ENCODE measurements at regions not wholly inside any gene's neighbourhood (a gene's known extent, or its start where the extent isn't known, plus 50 kb on each side); places are given as distances from the start of the nearest gene placed in this dataset.
"Not testable (repeated sequence)": the region's sequence is repeated elsewhere in the genome, so short reads cannot be mapped to it uniquely, and the experiment has no call there.

DNA sequence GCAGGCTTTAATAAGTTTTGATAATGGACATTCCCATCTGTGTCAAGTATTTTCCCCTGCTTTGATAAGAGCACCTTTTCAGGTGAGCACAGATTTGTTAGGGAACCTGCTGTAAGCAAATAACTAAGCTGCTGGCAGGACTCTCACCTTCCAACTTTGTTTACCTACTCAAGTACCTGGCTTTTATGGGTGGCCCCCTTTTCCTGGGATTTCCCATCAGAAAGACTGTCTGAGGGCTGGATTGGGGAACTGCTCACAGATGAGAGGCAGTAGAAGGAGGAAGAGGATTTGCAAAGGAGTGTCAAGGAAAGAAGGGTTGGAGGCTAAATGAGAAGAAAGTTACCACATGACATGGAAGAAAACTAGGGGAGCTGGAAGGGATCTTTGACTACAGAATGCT is 210.1 kb upstream of the RIMS1 start:
- Histone ChIP-seq H3K4me3 (ENCODE audit: low read length) (no peak overlapping the region), H3K27ac (ENCODE audit: low read length) (no peak overlapping the region), H3K79me2 (ENCODE audit: low read length) (no peaks in the 10 kb centered on the region), H3K9me2 (replicated peaks; ENCODE audit: insufficient read depth, low read length) (no peaks in the 10 kb centered on the region), H3K4me1 (ENCODE audit: low read length) (no peaks in the 10 kb centered on the region), H3K27me3 (ENCODE audit: low read length) (no peaks in the 10 kb centered on the region), H3K9me3 (ENCODE audit: low read length) (no peaks in the 10 kb centered on the region), H3K36me3 (ENCODE audit: insufficient read depth, low read length) (no peaks in the 10 kb centered on the region), H4K20me1 (ENCODE audit: insufficient read depth, low read depth, low read length) (no peaks in the 10 kb centered on the region), H3K4me2 (ENCODE audit: low read depth, low read length, poor library complexity, severe bottlenecking) (no peak overlapping the region), H2AFZ (ENCODE audit: low read length) (no peak overlapping the region), H3K9ac (ENCODE audit: low read length) (no peak overlapping the region)
- DNase-seq: no peak

DNA sequence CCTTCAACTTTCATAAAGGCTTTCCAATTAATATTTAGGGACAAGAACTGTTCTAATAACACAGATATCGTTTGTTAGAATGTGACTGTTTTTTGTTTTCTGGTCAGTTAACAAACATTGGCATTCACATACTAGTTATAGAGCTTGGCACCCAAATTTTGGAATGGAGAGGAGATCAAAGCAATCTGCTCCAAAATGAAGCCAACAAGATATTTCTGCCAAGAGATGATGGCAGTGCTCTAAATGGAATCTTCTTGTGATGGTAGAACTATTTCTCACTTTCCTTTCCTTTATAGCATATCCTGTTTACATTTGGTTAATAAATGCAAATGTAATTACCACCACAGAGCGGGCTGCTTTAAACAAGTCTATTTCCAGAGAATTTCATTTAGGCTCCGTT is 208.3 kb upstream of the RIMS1 start:
- Histone ChIP-seq H3K9me3 (ENCODE audit: low read length) (no peaks in the 10 kb centered on the region), H2AFZ (ENCODE audit: low read length) (no peak overlapping the region), H3K4me2 (ENCODE audit: low read depth, low read length, poor library complexity, severe bottlenecking) (no peak overlapping the region), H3K4me3 (ENCODE audit: low read length) (no peak overlapping the region), H3K4me1 (ENCODE audit: low read length) (no peaks in the 10 kb centered on the region), H3K79me2 (ENCODE audit: low read length) (no peaks in the 10 kb centered on the region), H4K20me1 (ENCODE audit: insufficient read depth, low read depth, low read length) (no peaks in the 10 kb centered on the region), H3K36me3 (ENCODE audit: insufficient read depth, low read length) (no peaks in the 10 kb centered on the region), H3K27me3 (ENCODE audit: low read length) (no peaks in the 10 kb centered on the region), H3K27ac (ENCODE audit: low read length) (no peak overlapping the region), H3K9ac (ENCODE audit: low read length) (no peak overlapping the region), H3K9me2 (replicated peaks; ENCODE audit: insufficient read depth, low read length) (no peaks in the 10 kb centered on the region)
- DNase-seq: no peak

DNA sequence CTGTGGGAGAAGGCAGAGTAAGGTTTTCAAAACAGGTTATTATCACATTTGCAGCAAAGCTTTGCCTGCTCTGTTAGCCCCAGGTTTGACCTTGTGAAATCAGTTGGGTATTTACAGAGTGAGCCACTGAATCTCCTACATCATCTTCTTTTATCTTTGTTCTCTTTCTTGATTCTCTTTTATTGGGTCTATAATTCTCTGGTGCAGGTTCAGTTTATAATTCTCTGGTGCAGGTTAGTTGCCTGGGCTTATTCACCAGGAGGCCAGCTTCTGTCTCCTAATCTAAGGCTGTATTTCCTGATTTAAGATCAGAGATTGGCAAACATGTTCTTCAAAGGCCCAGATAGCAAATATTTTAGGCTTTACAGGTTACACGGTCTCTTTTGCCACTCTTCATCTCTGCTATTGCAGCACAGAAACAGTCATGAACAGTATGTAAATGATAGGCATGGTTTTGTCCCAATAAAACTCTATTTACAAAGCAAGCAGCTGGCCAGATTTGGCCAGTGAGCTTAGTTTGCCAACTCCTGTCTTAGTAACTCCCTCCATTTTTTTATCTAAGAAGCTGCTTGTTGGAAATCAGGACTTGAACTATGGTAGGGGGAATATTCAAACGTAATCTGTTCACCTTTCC is 205.0 kb upstream of the RIMS1 start:
- H4K20me1 ChIP-seq (ENCODE audit: insufficient read depth, low read depth, low read length): no peaks in the 10 kb centered on the region
- no peak for DNase-seq
- no peak overlapping the region for H3K9ac ChIP-seq (ENCODE audit: low read length)
- no peaks in the 10 kb centered on the region for H3K4me1 ChIP-seq (ENCODE audit: low read length)
- H3K4me3 ChIP-seq (ENCODE audit: low read length): no peak overlapping the region
- H2AFZ ChIP-seq (ENCODE audit: low read length): no peak overlapping the region
- H3K9me3 ChIP-seq (ENCODE audit: low read length): no peaks in the 10 kb centered on the region
- no peaks in the 10 kb centered on the region for H3K9me2 ChIP-seq (replicated peaks; ENCODE audit: insufficient read depth, low read length)
- H3K4me2 ChIP-seq (ENCODE audit: low read depth, low read length, poor library complexity, severe bottlenecking): no peak overlapping the region
- H3K27ac ChIP-seq (ENCODE audit: low read length): no peak overlapping the region
- no peaks in the 10 kb centered on the region for H3K36me3 ChIP-seq (ENCODE audit: insufficient read depth, low read length)
- H3K27me3 ChIP-seq (ENCODE audit: low read length): no peaks in the 10 kb centered on the region
- H3K79me2 ChIP-seq (ENCODE audit: low read length): no peaks in the 10 kb centered on the region

DNA sequence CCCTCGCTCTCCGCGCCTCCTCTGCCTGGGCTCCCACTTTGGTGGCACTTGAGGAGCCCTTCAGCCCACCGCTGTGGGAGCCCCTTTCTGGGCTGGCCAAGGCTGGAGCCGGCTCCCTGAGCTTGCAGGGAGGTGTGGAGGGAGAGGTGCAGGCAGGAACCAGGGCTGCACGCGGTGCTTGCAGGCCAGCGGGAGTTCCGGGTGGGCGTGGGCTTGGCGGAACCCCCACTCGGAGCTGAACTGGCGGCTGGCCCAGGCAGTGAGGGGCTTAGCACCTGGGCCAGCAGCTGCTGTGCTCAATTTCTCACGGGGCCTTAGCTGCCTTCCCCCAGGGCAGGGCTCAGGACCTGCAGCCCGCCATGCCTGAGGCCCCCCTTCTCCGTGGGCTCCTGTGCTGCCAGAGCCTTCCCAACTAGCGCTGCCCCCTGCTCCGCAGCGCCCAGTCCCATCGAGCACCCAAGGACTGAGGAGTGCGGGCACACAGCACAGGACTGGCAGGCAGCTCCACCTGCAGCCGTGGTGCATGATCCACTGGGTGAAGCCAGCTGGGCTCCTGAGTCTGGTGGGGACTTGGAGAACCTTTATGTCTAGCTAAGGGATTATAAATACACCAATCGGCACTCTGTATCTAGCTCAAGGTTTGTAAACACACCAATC is 200.2 kb upstream of the RIMS1 start:
- not testable (repeated sequence) for H3K9me3 ChIP-seq (ENCODE audit: low read length); H3K4me3 ChIP-seq (ENCODE audit: low read length)

DNA sequence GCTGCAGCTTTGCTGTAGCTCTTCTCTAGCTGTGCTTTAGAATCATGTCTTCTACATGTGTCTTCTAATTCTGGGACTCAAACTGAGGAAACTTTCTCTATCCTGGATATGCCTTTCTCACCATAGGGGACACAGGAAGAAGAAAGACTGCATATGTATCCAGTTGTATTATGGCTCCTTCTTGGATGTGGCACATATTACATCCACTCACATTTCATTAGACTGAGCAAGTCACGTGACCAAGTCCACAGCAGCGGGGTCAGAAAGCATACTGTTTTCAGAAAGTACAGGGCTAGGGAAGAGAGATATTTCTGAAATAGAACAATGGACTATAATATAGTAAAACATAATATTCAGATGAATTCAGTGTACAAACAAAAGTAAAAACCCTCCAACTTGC is 187.6 kb upstream of the RIMS1 start:
- H3K9ac ChIP-seq (ENCODE audit: low read length): no peak overlapping the region
- H3K9me2 ChIP-seq (replicated peaks; ENCODE audit: insufficient read depth, low read length): no peaks in the 10 kb centered on the region
- no peaks in the 10 kb centered on the region for H3K4me1 ChIP-seq (ENCODE audit: low read length)
- H3K4me2 ChIP-seq (ENCODE audit: low read depth, low read length, poor library complexity, severe bottlenecking): no peak overlapping the region
- no peak for DNase-seq
- no peaks in the 10 kb centered on the region for H3K27me3 ChIP-seq (ENCODE audit: low read length)
- no peaks in the 10 kb centered on the region for H3K79me2 ChIP-seq (ENCODE audit: low read length)
- no peak overlapping the region for H2AFZ ChIP-seq (ENCODE audit: low read length)
- H3K27ac ChIP-seq (ENCODE audit: low read length): no peak overlapping the region
- H3K4me3 ChIP-seq (ENCODE audit: low read length): no peak overlapping the region
- H3K9me3 ChIP-seq (ENCODE audit: low read length): no peaks in the 10 kb centered on the region
- no peaks in the 10 kb centered on the region for H4K20me1 ChIP-seq (ENCODE audit: insufficient read depth, low read depth, low read length)
- no peaks in the 10 kb centered on the region for H3K36me3 ChIP-seq (ENCODE audit: insufficient read depth, low read length)

More for the DNA sequence above, 200.2 kb upstream of the RIMS1 start:
- H3K79me2 ChIP-seq (ENCODE audit: low read length); H3K4me1 ChIP-seq (ENCODE audit: low read length); H3K36me3 ChIP-seq (ENCODE audit: insufficient read depth, low read length); H3K9me2 ChIP-seq (replicated peaks; ENCODE audit: insufficient read depth, low read length); H4K20me1 ChIP-seq (ENCODE audit: insufficient read depth, low read depth, low read length); H2AFZ ChIP-seq (ENCODE audit: low read length); H3K4me2 ChIP-seq (ENCODE audit: low read depth, low read length, poor library complexity, severe bottlenecking); DNase-seq; H3K9ac ChIP-seq (ENCODE audit: low read length); H3K27me3 ChIP-seq (ENCODE audit: low read length); H3K27ac ChIP-seq (ENCODE audit: low read length): not testable (repeated sequence)

DNA sequence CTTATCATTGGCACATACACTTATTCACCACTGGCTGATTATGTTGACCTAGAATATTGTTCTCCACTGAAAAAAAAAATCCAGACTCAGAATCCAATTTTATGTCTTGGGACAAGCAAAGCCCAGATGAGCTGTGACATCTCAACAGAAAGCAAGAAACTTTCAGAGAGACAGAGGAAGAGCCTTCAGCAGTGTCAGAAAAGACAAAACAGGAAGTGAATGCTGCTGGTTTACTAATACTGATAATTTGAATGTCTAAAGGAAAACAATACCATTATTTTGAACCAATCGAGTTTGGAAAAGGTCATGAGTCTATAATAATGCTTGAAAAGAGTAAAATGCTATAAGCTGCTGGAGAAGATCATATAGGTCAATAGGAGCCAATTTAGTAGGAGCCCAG is 179.8 kb upstream of the RIMS1 start:
- Histone ChIP-seq H3K79me2 (ENCODE audit: low read length) (no peaks in the 10 kb centered on the region), H3K4me1 (ENCODE audit: low read length) (no peaks in the 10 kb centered on the region), H3K4me2 (ENCODE audit: low read depth, low read length, poor library complexity, severe bottlenecking) (no peak overlapping the region), H3K9ac (ENCODE audit: low read length) (no peak overlapping the region), H4K20me1 (ENCODE audit: insufficient read depth, low read depth, low read length) (no peaks in the 10 kb centered on the region), H3K27me3 (ENCODE audit: low read length) (no peaks in the 10 kb centered on the region), H3K4me3 (ENCODE audit: low read length) (no peak overlapping the region), H3K9me3 (ENCODE audit: low read length) (no peaks in the 10 kb centered on the region), H2AFZ (ENCODE audit: low read length) (no peak overlapping the region), H3K9me2 (replicated peaks; ENCODE audit: insufficient read depth, low read length) (no peaks in the 10 kb centered on the region), H3K36me3 (ENCODE audit: insufficient read depth, low read length) (no peaks in the 10 kb centered on the region), H3K27ac (ENCODE audit: low read length) (no peak overlapping the region)
- DNase-seq: no peak

DNA sequence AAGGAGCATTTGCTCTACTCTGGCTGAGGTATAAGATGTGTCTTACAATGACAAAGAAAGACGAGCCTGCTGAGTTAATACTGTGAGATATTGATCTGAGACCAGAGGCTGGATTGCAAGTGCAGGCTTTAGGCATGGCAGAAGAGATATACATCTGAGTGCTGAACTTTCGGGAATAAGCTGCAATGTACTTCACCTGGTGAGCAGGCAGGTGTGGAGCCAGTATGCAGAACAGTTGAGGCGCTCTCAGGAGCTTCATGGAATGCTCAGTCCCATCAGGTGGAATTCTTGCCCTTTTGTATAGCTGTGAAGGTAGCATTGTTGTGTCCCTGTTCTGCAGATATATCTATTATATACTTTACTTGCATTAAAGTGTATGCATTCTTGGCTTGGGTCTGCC is 179.3 kb upstream of the RIMS1 start:
- no peak overlapping the region for H3K27ac ChIP-seq (ENCODE audit: low read length)
- no peak overlapping the region for H3K4me3 ChIP-seq (ENCODE audit: low read length)
- no peaks in the 10 kb centered on the region for H3K79me2 ChIP-seq (ENCODE audit: low read length)
- H2AFZ ChIP-seq (ENCODE audit: low read length): no peak overlapping the region
- no peak overlapping the region for H3K9ac ChIP-seq (ENCODE audit: low read length)
- H3K9me2 ChIP-seq (replicated peaks; ENCODE audit: insufficient read depth, low read length): no peaks in the 10 kb centered on the region
- H3K4me2 ChIP-seq (ENCODE audit: low read depth, low read length, poor library complexity, severe bottlenecking): no peak overlapping the region
- no peak for DNase-seq
- no peaks in the 10 kb centered on the region for H3K4me1 ChIP-seq (ENCODE audit: low read length)
- no peaks in the 10 kb centered on the region for H3K27me3 ChIP-seq (ENCODE audit: low read length)
- H4K20me1 ChIP-seq (ENCODE audit: insufficient read depth, low read depth, low read length): no peaks in the 10 kb centered on the region
- no peaks in the 10 kb centered on the region for H3K9me3 ChIP-seq (ENCODE audit: low read length)
- no peaks in the 10 kb centered on the region for H3K36me3 ChIP-seq (ENCODE audit: insufficient read depth, low read length)

DNA sequence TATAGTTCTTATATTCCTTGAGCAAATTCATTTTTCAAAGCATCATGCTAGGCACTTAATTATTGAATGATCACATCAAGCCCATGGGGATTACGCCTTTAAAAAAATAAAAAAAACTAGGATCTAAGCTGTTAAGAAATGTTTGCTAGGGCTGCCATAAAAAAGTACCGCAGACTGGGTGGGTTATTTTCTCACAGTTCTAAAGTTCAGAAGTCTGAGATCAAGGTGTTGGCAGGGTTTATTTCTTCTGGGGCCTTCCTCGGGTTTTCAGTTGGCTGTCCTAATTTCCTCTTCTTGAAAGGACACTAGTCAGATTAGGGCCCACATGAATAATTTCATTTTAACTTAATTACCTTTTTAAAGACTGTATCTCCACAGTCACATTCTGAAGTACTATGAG is 165.6 kb upstream of the RIMS1 start:
- Histone ChIP-seq H3K79me2 (ENCODE audit: low read length) (no peaks in the 10 kb centered on the region), H3K9ac (ENCODE audit: low read length) (no peak overlapping the region), H3K36me3 (ENCODE audit: insufficient read depth, low read length) (no peaks in the 10 kb centered on the region), H2AFZ (ENCODE audit: low read length) (no peak overlapping the region), H3K4me1 (ENCODE audit: low read length) (no peaks in the 10 kb centered on the region), H3K9me2 (replicated peaks; ENCODE audit: insufficient read depth, low read length) (no peaks in the 10 kb centered on the region), H3K27ac (ENCODE audit: low read length) (no peak overlapping the region), H3K27me3 (ENCODE audit: low read length) (no peaks in the 10 kb centered on the region), H3K4me3 (ENCODE audit: low read length) (no peak overlapping the region), H3K4me2 (ENCODE audit: low read depth, low read length, poor library complexity, severe bottlenecking) (no peak overlapping the region), H4K20me1 (ENCODE audit: insufficient read depth, low read depth, low read length) (no peaks in the 10 kb centered on the region), H3K9me3 (ENCODE audit: low read length) (no peaks in the 10 kb centered on the region)
- no peak for DNase-seq

Measured in Karpas-422 (cell line).